Psoas muscle (tissue), 7 donors: ENCODE measurements at regions not wholly inside any gene's neighbourhood (a gene's known extent, or its start where the extent isn't known, plus 50 kb on each side); places are given as distances from the start of the nearest gene placed in this dataset.

Source experiments
- ATAC-seq, 4 donors: fragments of 200-7000 bp; cut with Tn5 transposase; one replicate each; pipeline ENCODE4 v1.9.1; 2020; ENCODE audit warnings: moderate library complexity in 3 of 4, mild to moderate bottlenecking in 2 of 4
- DNase-seq, 2 donors: peaks; one replicate each; pipeline ENCODE4 v3.0.0-alpha.2; 2020
- H3K27ac ChIP-seq: fragments of 200-600 bp; one replicate; pipeline ENCODE4 v1.8.0; 2022
- H3K27me3 ChIP-seq, 3 donors: fragments of 200-600 bp in 1 of 3; one replicate each; pipeline versions ENCODE4 v1.6.1 to v1.8.0; 2013 to 2022; ENCODE audit warnings: low read length in 2 of 3, mild to moderate bottlenecking in 2 of 3, moderate library complexity in 1 of 3; ENCODE audit not compliant: insufficient read depth in 3 of 3
- H3K36me3 ChIP-seq, 2 donors: fragments of 200-600 bp in 1 of 2; one replicate each; pipeline versions ENCODE4 v1.6.1 to v1.8.0; 2013 to 2022; ENCODE audit warnings: low read depth in 1 of 2, mild to moderate bottlenecking in 1 of 2, moderate library complexity in 1 of 2; ENCODE audit not compliant: insufficient read depth in 1 of 2
- H3K4me1 ChIP-seq: fragments of 200-600 bp; one replicate; pipeline ENCODE4 v1.8.0; 2022
- H3K4me3 ChIP-seq: fragments of 200-600 bp; one replicate; pipeline ENCODE4 v1.8.0; 2022; ENCODE audit warnings: mild to moderate bottlenecking
- H3K9me3 ChIP-seq: fragments of 200-600 bp; one replicate; pipeline ENCODE4 v1.8.0; 2022
- CTCF ChIP-seq: fragments of 200-600 bp; IDR thresholded peaks from one replicate; pipeline ENCODE4 v1.8.0; 2022; ENCODE audit warnings: antibody characterized with exemption
- WGBS, 3 donors: extraction: QIAGEN DNeasy Blood & Tissue Kit; methylation state at CpG; one replicate each; pipeline versions ENCODE4 v1.1.6 to v1.1.7; 2013; 5-methylcytosine and 5-hydroxymethylcytosine counted together
- intact Hi-C, 2 donors: fragments of 100-400 bp; cut with DNase I; formaldehyde crosslinking; loops; one replicate each; pipeline versions ENCODE4 v1.11.0 to v1.14.2; 2022
- donor health status: healthy with polysubstance abuse.
- donor health status: DM: no; HTN: no; CAD: no; lungs with moderate emphysema.
- donor health status: Bipolar disorder and iron deficiency.
- donor health status: healthy.
- donor health status: DM: yes; HTN: yes; CAD: no.
- donor health status: DM: no; HTN: no; CAD: no.
- donor health status: DM: yes; HTN: yes; CAD: no.

DNA sequence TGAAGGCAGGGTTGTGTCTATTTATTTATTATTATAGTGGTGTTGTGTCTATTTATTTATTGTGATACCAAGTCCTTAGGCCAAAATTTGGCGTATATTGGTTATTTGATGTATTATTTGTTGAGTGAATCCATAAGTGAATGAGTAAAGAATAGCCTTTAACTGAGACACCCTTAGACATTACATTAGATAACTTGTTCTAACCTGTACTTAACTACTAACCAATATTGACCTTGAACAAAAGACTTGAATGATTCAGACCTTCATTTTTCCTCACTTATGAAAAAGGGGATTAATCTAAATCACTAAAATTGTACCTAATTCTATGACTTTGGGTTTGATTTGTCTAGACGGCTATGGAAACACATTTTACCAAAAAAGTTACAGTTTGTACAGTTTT lies 370.5 kb downstream of the JRKL start:
- Histone ChIP-seq H3K9me3 (no peaks in the 10 kb centered on the region), H3K27me3 (no peaks in the 10 kb centered on the region), H3K27ac (no peak overlapping the region), H3K36me3 (no peaks in the 10 kb centered on the region), H3K4me1 (no peaks in the 10 kb centered on the region), H3K4me3 (no peak overlapping the region)
- 92 to 96% (median 93%) methylated on average over 2 of the region's 2 CpGs for WGBS, 3 donors
- intact Hi-C loops = no loop called here
- no peak for ATAC-seq
- no peak for DNase-seq
- TF ChIP-seq CTCF = no peak

GRCh38 chr11:96760815-96761214 lies 371.0 kb downstream of the JRKL start:
- Histone ChIP-seq H3K36me3 (no peaks in the 10 kb centered on the region), H3K27me3 (no peaks in the 10 kb centered on the region), H3K27ac (no peak overlapping the region), H3K4me3 (no peak overlapping the region), H3K4me1 (no peaks in the 10 kb centered on the region), H3K9me3 (no peaks in the 10 kb centered on the region)
- intact Hi-C loops = no loop called here
- ATAC-seq (no peak), DNase-seq (no peak)
- TF ChIP-seq CTCF = no peak

- no peak for TF ChIP-seq CTCF
- H3K27me3 ChIP-seq = no peaks in the 10 kb centered on the region
- H3K9me3 ChIP-seq = no peaks in the 10 kb centered on the region
- ATAC-seq (no peak), DNase-seq (no peak)
- H3K36me3 ChIP-seq = no peaks in the 10 kb centered on the region
- intact Hi-C loops = no loop called here
- H3K27ac ChIP-seq = no peak overlapping the region
- H3K4me1 ChIP-seq = no peaks in the 10 kb centered on the region
- WGBS, 3 donors = 78 to 85% (median 84%) methylated on average over 1 of the region's 1 CpG
- H3K4me3 ChIP-seq = no peak overlapping the region
Measured at GRCh38 chr11:96761451-96761850, 371.6 kb downstream of the JRKL start.

- TF ChIP-seq CTCF = no peak
- ATAC-seq = no peak
- H3K27ac ChIP-seq = no peak overlapping the region
Measured at GRCh38 chr11:96763244-96763643, 373.4 kb downstream of the JRKL start.

DNA sequence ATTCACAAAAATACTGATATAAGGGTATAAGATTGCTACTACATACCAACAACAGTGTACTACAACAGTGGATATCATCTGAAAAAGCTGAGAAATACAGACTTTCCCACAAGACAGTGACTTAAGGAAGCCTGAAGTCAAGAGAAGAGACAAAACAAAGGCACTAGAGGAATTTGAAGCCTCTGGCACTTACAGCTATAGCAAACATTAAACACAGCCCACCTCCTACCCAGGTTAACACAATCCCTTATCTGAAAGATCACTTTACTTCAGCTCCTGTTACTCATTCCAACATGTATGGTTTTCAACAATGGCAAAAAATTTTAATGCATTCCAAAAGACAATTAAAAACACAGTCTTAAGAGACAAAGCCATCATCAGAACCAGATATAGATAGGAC lies 388.5 kb downstream of the JRKL start:
- no peaks in the 10 kb centered on the region for H3K9me3 ChIP-seq
- TF ChIP-seq CTCF = no peak
- DNase-seq (no peak), ATAC-seq (no peak)
- no peaks in the 10 kb centered on the region for H3K36me3 ChIP-seq
- H3K4me1 ChIP-seq = no peaks in the 10 kb centered on the region
- H3K27ac ChIP-seq = no peak overlapping the region
- no peak overlapping the region for H3K4me3 ChIP-seq
- H3K27me3 ChIP-seq = no peaks in the 10 kb centered on the region
- intact Hi-C loops = no loop called here

More at GRCh38 chr11:96763244-96763643, 373.4 kb downstream of the JRKL start:
- Histone ChIP-seq H3K4me3 (no peak overlapping the region), H3K4me1 (no peaks in the 10 kb centered on the region), H3K36me3 (no peaks in the 10 kb centered on the region), H3K27me3 (no peaks in the 10 kb centered on the region), H3K9me3 (no peaks in the 10 kb centered on the region)
- 80 to 87% (median 86%) methylated on average over 3 of the region's 3 CpGs for WGBS, 3 donors
- intact Hi-C loops = no loop called here
- DNase-seq = no peak
